Activated CD4-positive, alpha-beta T cell treated with anti-CD3 and anti-CD28 coated beads for 24 hours (primary cell): ENCODE measurements at regions not wholly inside any gene's neighbourhood (a gene's known extent, or its start where the extent isn't known, plus 50 kb on each side); places are given as distances from the start of the nearest gene placed in this dataset.

ENCODE experiments used
- DNase-seq, 2 donors: peaks; one replicate each; pipeline ENCODE4 v3.0.0-alpha.2; 2020; ENCODE audit warnings: low read depth in 2 of 2

DNA sequence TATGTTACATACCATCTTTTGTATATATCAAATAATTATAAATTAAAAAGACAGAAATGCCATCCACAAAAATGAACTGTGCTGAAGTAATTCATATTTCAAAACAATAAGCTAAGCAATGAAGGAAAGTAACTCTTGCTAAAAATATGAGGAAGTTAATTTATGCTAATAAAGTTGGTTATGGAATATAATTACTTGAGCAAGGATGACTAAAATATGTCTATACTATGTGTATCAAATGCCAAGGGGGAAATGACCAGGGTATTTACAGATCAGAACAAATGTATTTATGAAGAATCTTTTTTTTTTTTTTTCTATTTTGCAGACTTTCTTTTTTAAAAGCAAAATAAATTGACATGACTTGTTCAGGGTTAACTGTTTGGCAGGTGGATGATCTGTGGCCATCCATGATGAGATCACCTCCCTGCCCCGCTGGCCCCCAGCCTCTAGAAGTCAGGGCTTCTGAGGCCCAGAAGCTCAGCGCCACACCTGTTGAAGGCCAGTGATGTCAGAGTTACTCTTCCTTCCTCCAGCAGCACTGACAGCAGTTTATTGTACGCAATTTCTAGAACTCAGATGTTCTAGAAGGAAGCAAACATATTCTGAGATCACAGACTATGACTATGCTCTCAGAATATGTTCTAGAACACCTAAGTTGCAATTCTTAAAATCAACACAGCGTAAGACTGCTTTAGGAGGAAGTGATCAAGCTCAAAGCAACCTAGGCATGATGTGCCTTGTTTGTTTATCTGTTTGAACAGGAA, 196.1 kb upstream of the KLF14 start:
- DNase-seq = no peak

DNA sequence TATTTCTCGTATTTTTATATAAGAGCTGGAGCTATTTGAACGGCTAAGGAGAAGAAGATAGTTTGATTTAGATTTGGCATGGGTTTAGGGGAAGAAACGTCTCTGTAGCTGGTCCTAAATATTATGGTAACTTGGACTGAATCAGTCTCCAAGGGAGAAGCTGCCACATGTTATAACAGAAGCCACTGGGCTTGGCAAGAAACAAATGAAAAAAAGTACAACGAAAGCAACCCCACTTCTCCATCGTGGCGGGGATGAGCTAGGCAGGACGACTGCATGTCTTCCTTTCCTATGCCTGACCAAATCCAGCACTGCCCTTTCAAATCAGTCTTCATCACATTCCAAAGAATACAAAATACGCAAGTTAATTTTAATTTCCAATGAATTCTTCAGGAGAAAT, 196.7 kb upstream of the KLF14 start:
- DNase-seq = no peak

DNA sequence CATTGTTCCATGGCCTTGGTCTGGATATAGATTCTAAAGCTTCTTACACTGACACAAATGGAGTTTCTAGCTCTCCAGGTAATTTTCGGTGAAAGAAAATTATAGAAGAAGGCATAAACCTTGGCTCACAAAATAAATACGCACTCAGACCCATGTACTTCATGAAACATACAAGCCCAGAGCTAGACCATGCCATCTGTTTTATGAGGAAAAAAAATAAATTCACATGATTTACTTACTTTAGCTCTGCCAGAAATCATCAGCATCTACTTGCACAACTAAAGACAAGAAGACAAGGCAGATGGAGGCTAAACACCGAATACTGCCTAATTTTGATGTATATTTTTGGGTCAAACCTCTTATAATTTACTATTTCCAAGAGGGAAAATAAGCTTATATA, 197.4 kb upstream of the KLF14 start:
- no peak for DNase-seq

DNA sequence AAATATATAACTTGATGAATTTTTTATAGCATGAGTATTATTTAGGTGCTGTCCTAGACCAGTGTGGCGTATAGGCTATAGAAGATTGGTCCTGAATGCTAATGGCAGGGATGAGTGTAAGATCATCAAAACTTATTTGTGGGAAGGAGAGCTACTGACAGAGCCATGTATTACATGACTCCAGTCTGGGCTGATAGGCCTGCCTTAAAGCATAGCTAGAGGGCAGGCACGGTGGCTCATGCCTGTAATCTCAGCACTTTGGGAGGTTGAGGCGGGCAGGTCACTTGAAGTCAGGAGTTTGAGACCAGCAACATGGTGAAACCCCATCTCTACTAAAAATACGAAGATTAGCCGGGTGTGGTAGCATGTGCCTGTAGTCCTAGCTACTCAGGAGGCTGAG, 198.1 kb upstream of the KLF14 start:
- no peak for DNase-seq

DNA sequence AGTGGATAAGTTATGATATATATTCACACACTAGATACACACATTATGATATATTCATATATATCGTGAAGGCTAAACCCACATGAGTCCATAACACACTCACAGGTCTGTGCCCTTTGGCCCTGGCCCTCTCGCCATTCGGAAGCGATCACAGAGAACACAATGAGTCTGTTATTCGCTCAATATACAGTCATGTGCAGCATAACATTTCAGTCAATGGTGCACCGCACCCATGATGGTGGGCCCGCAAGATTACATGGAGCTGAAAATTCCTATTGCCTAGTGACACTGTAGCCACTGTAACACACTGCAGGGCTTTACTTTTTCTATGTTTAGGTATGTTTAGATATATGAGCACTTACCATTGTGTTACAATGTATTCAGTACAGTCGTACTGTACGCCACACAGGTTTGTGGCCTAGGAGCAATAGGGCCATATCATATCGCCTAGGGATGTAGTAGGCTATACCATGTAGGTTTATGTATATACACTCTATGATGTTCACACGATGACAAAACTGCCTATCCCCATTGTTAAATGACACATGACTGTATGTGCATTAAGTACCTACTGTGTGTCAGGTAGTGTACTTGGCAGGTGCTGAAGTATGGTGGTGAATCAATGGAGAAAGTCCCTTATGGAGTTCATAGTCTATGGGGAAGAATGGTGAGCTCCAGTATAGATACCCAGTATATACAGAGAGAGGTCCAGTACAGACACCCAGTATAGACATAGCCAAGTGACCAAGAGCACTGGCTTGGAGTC, 198.8 kb upstream of the KLF14 start:
- no peak for DNase-seq

DNA sequence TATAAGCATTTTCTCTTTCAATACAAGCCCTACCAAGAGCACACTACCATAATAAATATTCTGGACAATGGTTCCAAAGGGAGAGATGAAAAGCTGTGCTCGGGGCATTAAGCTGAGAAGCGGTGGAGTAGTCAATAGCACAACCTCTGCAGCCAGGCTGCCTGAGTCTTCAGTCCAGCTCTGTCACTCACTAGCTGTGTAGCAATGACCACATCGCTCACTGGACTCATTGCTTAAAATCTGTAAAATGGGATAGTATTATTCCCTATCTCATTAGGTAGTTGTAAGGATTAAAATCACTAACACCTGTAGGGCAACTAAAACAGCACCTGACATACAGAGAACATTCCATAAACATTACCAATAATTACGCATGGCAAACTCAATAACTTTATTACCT, 199.9 kb upstream of the KLF14 start:
- no peak for DNase-seq

DNA sequence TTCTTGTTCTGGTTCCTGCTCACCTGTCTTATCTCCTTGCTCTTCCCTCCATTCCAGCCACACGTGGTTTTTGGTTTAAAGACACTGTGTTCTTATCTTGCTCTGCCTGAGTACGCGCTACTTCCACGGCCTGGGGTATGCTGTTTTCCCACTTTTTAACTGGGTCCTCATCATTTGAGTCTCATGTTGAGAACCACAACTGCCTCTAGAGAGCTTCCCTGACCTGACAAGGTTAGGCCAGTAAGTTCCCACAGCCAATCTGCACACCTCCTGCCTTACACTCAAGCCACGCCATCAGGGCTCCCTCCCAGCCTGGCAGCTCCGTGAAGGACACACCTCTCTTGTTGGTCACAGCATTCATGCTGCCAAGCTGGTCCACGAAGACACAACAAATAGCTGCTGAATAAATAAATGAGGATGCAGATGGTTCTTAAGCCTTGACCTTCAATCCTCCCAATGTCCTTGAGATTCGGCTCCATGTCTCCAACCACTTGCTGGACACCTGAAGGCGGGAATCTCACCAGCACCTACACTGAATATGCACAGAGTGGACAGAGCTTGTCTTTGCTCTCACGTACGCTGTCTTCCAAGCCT, 201.7 kb upstream of the KLF14 start:
- DNase-seq = no peak

DNA sequence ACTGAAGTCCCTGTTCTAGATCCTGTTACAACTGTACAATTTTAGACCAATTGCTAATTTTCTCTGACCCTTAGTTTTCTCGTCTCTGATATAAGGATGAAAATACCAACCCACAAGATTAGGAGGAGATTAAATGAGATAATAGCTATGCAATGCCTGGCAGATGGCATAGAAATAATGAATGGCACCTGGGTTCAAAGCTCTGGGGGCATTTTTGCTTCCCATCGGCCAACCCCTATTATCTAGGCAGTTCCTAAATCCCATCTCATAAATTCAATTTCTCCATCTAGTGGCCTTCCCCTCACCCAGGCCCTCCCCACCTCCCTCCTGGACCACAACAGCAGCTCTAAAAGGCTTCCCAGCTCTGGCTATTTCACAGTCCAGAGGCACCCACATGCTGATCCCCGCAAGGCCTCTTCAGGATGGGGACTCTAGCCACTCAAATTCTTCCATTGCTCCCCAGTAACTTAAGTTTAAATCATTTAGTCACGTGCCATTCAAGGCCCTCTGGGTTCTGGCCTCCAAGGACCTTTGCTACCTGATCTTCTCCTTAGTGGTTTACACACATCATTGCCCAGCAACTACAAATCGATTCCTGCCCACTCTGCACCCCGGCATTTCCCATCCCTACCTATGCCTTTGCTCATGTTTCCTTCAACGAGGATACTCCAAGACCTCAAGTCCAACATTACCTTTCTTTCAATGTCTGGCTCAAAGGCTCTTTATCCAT, 202.4 kb upstream of the KLF14 start:
- DNase-seq = no peak

DNA sequence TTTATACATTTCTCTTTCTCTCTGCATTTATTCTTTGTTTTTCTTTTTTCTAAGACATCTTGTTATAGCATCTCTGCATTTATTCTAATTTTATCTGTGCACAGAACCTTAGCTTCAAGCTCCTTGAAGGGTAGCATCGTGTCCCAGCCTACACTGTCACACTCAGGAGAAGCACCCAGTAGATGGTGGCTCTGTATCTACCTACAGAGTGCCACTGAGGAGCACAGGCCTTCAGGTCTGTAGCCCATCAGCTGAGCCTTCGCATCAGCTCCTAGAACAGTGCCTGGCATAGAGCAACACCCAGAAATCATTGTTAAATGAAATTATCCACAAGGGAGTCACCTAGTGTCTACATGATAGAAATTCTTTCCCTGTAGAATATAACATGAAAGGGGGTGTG, 203.0 kb upstream of the KLF14 start:
- no peak for DNase-seq

DNA sequence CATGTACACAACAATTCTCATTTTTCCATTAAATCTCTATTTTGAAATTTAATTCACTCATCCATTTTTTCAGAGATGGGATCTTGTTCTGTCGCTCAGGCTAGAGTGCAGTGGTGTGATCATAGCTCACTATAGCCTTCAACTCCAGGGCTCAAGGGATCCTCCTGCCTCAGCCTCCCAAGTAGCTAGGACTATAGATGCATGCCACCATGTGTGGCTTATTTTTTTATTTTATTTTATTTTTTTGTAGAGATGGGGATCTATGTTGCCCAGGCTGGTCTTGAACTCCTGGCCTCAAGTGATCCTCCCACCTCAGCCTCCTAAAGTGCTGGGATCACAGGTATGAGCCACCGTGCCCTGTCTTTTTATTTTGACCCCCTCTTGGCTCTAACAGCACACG, 203.8 kb upstream of the KLF14 start:
- DNase-seq = no peak

DNA sequence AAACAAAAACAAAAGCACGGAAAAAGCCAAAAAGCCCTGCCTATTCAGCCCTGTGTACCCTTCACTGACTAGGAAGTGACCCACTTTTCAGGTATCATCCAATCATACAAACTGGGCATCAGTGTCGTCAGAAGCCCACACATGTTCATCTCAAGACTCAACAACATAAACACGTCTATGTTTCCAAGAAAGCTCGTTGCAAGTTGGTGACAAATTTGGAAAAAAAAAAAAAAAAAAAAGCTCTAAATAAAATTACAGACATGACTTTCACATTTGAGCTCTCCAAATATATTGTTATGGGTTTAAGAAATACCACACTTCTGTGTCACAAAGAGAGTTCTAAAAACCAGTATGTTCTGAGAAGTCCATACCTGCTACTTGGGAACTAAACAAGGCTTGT, 204.7 kb upstream of the KLF14 start:
- no peak for DNase-seq

DNA sequence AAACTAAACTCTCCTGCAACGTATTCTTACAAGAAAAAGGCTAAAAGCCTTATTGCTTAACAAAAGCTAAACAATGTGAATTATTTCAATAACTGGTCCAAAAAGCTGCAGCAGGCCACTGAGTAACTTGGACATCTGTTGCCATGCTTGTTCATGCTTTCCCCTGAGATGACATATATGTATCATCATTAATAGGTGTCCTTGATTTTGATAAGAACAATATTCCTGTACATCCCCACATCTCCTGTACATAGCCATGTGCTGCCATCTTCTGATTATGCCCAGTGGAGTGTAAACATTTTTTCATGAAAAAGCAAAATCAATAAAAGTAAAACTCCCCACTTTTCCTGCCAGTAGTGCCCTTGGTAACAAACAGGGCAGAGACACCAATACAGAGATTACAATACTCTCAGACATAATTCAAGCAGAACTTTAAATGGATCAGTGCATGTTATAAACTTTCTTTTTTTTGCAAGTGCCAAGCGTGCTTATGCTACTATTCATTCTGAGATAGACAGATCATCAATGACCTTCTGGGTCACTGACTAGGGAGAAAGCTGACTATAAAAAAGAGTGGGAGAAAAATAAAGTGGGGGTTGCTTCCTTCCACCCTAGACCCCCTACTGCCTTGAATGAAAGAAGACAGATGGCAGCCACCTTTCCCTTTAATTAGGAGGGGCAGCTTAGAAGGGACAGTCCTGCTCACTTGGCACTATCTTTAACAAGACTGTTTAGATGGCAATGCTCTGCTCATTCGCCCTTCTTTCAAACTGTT, 205.5 kb upstream of the KLF14 start:
- no peak for DNase-seq

DNA sequence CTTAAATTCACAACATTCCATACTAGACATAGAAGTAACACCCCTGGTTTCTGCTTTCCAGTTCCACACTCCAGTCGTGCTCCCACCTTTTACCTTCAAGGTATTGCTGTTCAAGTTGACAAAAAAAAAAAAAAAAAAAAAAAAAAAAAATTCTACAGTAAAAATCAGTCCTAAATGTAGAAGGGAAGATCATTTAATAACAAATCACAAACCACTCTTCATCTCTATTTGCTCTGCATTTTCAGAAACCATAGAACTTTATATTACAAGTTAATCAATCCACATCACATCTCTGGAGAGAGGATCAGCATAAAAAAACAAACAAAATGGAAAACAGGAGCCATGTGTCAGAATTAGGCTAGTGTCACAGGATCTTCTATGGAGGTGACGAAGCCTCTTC, 206.3 kb upstream of the KLF14 start:
- no peak for DNase-seq

DNA sequence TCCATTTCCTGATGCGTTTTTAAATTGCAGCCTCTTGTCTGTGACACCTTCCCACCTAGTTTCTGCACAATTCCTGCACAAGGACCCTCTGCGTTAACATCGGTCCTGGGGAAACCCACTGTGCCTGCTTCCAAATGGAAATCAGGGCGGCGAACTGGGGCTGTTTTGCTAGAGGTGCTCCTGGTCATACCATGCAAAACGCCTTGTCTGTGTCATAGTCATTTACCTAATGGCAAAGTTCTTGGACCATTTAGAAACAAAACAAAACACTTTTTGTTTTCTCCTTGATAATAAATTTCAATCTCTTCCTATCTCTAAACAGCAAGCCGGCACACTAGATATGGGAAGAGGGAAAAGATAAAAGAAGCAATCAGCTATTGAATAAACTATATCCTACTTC, 206.9 kb upstream of the KLF14 start:
- DNase-seq = no peak

DNA sequence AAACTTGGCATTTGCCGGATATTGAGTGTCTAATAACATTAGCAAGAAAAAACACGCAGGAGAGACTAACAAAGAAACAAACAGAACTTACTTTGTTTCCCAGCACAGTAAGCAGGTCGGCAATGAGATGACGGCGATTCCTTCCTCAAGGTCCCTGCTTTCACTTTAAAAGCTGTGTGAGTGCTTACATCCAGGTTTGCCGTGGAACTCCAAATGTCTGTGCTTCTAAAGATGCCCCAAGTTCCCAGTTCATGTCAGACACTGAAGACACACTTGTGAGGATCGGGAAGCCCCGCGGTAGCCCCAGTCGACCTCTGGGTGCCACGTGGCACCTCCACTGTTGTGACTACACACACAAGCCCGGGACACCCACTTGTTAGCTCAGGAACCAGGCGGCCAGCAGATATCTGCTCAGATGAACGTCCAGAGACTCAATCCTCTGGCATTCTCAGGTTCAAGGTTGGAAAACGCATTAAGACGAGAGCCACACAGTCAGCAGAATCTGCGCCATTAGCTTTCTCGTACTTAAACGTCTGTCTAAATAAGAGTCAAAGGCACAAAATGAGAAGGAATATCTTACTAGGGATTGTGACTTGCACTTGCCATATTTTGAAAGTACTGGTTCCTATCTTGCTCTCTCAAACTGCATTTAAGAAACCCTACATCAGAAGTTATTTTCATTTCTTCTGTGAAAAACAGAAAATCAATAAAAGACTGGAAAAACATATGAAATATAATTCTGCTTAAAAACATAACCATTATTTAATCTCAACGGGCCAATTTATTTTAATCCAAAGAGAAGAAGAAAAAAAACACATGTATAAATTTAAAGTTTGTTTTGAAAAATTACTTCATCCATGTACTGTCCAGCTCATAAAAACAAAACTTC, 207.6 kb upstream of the KLF14 start:
- no peak for DNase-seq

DNA sequence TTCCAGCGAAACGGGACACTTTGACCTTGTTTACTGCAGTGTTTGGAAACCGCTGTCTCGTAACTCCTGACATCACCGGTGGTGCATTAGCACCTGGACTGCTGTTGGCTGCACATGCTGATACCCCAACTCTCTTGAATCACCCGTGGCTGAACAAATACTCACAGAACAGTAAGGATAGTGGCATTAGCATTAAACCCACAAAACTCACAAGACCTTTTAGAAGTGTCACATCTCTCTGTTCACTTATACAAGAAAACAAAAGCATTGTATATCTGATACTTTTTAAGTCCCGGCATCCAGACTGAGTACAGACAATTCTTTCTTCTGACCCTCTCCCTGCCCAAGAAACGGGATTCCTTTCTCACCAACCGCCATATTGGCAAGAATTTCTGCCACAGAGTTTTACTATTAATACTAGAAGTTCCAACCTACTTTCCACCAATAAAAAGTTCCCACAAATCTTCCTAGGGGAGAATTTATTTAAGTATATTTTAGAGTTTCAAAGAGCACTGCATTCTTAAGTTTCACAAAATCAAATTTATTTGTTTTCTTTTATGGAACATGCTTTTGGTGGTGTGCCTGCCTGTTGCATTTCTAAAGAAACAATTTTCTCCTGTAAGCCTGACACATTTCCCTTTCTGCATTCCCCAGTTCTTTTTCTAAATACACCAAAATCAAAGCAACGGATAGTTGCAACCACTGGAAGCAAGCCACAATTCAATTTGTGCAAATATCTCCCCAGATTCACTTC, 208.4 kb upstream of the KLF14 start:
- DNase-seq = no peak

DNA sequence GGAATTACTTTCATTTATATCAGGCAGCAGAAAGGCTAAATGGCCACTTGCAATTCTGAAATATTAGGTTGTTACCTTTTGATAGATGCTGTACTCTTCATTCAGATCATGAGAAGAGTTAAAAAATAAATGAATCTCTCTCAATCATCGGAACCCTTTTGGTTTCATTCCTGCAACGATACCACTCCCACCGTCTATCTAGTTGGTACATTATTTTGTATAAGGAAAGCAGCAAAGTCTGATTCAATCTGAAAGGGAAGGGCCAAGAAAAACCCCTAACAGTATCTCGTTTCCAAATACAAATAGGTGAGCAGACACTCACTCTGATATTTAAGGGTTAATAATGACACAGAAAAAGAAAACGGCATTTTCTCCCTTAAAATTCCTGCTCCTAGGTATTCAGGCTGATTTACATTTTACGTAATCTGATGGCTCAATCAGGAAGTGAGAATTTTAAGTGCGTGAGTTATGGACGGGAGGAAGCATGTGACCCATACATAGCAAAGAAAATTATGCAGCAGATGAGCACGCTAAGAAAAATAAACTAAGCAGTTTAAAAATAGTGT, 209.4 kb upstream of the KLF14 start:
- no peak for DNase-seq

DNA sequence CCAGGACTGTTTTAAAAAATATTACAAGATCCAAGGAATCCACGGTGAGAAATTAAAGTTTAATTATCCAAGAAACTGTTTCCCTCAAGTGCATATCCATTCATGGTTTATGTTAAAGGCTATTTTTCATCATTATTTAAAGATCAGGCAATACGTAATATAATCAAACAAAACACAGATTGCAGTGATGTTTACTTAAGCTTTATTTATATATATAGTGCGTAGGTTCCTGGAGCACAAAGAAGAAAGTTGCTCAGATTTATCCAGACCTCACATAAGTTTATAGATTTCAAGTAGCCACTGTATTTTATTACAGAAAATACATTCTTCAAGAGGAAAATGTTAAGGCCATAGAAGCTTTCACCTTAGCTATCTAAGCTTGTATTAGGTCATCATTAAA, 210.0 kb upstream of the KLF14 start:
- no peak for DNase-seq

DNA sequence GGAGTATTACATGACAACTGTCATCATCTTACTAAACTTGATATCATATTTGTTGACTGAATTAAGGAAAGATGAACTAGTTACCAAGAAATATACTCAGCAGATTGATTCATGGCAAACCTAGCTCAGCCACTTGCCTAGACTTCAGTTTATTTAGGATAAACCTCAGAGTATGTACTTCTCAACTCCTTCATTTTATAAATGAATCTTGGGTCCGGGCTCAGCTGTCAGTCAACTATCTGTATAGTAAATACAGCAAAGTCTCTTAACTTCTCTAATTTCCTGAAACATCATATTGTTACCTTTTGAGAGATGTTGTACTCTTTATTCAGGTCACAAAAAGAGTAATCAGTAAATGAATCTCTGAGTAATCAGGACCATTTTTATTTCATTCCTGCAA, 211.0 kb upstream of the KLF14 start:
- DNase-seq = no peak

DNA sequence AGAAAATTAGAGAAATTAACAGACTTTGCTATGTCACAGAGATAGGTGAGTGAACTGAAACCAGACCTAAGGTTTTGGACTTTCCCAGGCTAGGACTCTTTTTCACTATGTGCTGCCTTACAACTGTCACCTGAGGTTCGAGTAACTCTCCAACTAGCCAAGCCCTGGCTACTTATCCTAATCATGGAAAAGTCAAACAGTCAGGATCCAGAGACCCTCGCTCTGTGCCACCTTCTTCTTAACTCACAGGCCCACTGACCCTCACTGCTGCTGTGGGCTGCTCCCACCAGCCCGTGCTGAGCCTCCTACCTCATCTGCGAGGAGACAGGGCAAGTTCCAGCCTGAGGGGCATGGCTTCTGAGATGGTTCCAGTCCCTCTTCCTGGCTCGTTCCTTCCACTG, 211.4 kb upstream of the KLF14 start:
- no peak for DNase-seq
